Neuronal stem cell (in vitro differentiated cells): ENCODE measurements at regions not wholly inside any gene's neighbourhood (a gene's known extent, or its start where the extent isn't known, plus 50 kb on each side); places are given as distances from the start of the nearest gene placed in this dataset.

Experiments used
- DNase-seq: peaks from one replicate; pipeline ENCODE4 v3.0.0-alpha.2; 2013; ENCODE audit warnings: low spot score
- H2AFZ ChIP-seq: one replicate; pipeline ENCODE4 v1.6.1; 2013; ENCODE audit warnings: mild to moderate bottlenecking, low read length, inconsistent platforms
- H2AK5ac ChIP-seq: 2 replicates; pipeline ENCODE4 v1.6.1; 2013; ENCODE audit warnings: low read depth, mild to moderate bottlenecking, inconsistent platforms, low read length, moderate library complexity, mixed read lengths
- H2BK120ac ChIP-seq: 2 replicates; pipeline ENCODE4 v1.6.1; 2013; ENCODE audit warnings: low read depth, mild to moderate bottlenecking, inconsistent platforms, low read length, moderate library complexity, mixed read lengths
- H2BK12ac ChIP-seq: one replicate; pipeline ENCODE4 v1.6.1; 2013; ENCODE audit warnings: low read length, inconsistent platforms
- H2BK15ac ChIP-seq: 2 replicates; pipeline ENCODE4 v1.6.1; 2013; ENCODE audit warnings: mild to moderate bottlenecking, low read length, inconsistent platforms, mixed read lengths
- H2BK5ac ChIP-seq: one replicate; pipeline ENCODE4 v1.6.1; 2013; ENCODE audit warnings: inconsistent platforms, mild to moderate bottlenecking, low read length, moderate library complexity
- H3K14ac ChIP-seq: one replicate; pipeline ENCODE4 v1.6.1; 2013; ENCODE audit warnings: low read length, inconsistent platforms
- H3K18ac ChIP-seq: 2 replicates; pipeline ENCODE4 v1.6.1; 2013; ENCODE audit warnings: low read length, inconsistent platforms
- H3K23ac ChIP-seq: 2 replicates; pipeline ENCODE4 v1.6.1; 2013; ENCODE audit warnings: low read depth, mild to moderate bottlenecking, mixed read lengths, low read length, inconsistent platforms; ENCODE audit not compliant: poor library complexity
- H3K27ac ChIP-seq: replicated peaks from 3 replicates; pipeline ENCODE4 v1.5.1; 2013; ENCODE audit warnings: low read length, inconsistent platforms
- H3K27me3 ChIP-seq, 3 experiments: 2 replicates each; pipeline ENCODE4 v1.6.1; 2013; ENCODE audit warnings: low read length in 3 of 3, mild to moderate bottlenecking in 2 of 3, inconsistent platforms in 1 of 3, low read depth in 1 of 3, mixed read lengths in 1 of 3, moderate library complexity in 1 of 3; ENCODE audit not compliant: control insufficient read depth in 3 of 3, insufficient read depth in 3 of 3
- H3K36me3 ChIP-seq, 2 donors: replicated peaks in 1 of 2; 2 replicates each; pipeline ENCODE4 v1.6.1; 2013; ENCODE audit warnings: low read length in 2 of 2; ENCODE audit not compliant: control insufficient read depth in 2 of 2, insufficient read depth in 2 of 2
- H3K4ac ChIP-seq: 2 replicates; pipeline ENCODE4 v1.6.1; 2013; ENCODE audit warnings: inconsistent platforms, mild to moderate bottlenecking, low read length, moderate library complexity
- H3K4me1 ChIP-seq, 2 donors: 1 replicate in 1 of 2; 2 replicates in 1 of 2; pipeline ENCODE4 v1.6.1; 2013; ENCODE audit warnings: low read length in 2 of 2, low read depth in 1 of 2; ENCODE audit not compliant: control insufficient read depth in 2 of 2, insufficient read depth in 1 of 2
- H3K4me2 ChIP-seq: one replicate; pipeline ENCODE4 v1.6.1; 2013; ENCODE audit warnings: mild to moderate bottlenecking, low read length, inconsistent platforms; ENCODE audit not compliant: insufficient read depth, poor library complexity, severe bottlenecking
- H3K4me3 ChIP-seq, 2 donors: 2 replicates each; pipeline ENCODE4 v1.5.1; 2013; ENCODE audit warnings: low read length in 2 of 2, mild to moderate bottlenecking in 2 of 2, inconsistent platforms in 1 of 2, moderate library complexity in 1 of 2
- H3K79me1 ChIP-seq: one replicate; pipeline ENCODE4 v1.6.1; 2013; ENCODE audit warnings: low read depth, mild to moderate bottlenecking, inconsistent platforms, low read length, moderate library complexity
- H3K9ac ChIP-seq: one replicate; pipeline ENCODE4 v1.6.1; 2013; ENCODE audit warnings: mild to moderate bottlenecking, low read depth, low read length, inconsistent platforms; ENCODE audit not compliant: poor library complexity
- H3K9me3 ChIP-seq, 2 donors: replicated peaks in 1 of 2; 2 replicates each; pipeline versions ENCODE3 to v1.6.1; 2013; ENCODE audit warnings: low read length in 2 of 2, mild to moderate bottlenecking in 2 of 2, inconsistent platforms in 1 of 2, low read depth in 1 of 2, mixed read lengths in 1 of 2, moderate library complexity in 1 of 2; ENCODE audit not compliant: control insufficient read depth in 2 of 2, insufficient read depth in 1 of 2
- H4K8ac ChIP-seq: one replicate; pipeline ENCODE4 v1.6.1; 2013; ENCODE audit warnings: low read depth, mild to moderate bottlenecking, inconsistent platforms, low read length, moderate library complexity
- H4K91ac ChIP-seq: one replicate; pipeline ENCODE4 v1.6.1; 2013; ENCODE audit warnings: low read length, low read depth, mild to moderate bottlenecking, inconsistent platforms; ENCODE audit not compliant: poor library complexity
- WGBS, 2 donors: extraction: QIAGEN DNeasy Blood & Tissue Kit; methylation state at CpG; one replicate each; pipeline ENCODE4 v1.1.7; 2013; ENCODE audit warnings: missing lambda C conversion rate in 2 of 2, mixed read lengths in 1 of 2; ENCODE audit not compliant: insufficient read length in 2 of 2, insufficient replicate concordance in 1 of 2; ENCODE audit errors: extremely low coverage in 2 of 2; 5-methylcytosine and 5-hydroxymethylcytosine counted together

DNA sequence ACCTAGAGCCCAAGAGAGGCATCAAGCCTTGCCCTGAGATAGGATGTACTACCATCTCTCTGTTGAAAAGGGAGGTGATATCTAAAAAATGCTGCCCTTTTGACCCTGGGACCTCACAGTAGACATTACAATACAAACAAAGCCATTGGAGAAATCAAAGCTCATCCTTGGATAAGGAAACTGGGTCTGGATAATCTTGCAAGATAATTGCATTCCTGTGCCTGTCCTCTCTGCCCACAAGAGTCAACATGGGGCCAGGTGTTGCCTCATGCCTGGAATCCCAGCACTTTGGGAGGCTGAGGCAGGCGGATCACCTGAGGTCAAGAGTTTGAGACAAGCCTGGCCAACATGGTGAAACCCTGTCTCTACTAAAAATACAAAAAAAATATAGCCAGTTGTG, 57.3 kb upstream of the DLG1 start:
- H4K91ac ChIP-seq, result no peak overlapping the region
- H3K18ac ChIP-seq, result no peak overlapping the region
- H3K9ac ChIP-seq, result no peak overlapping the region
- no peak overlapping the region for H3K4me2 ChIP-seq
- H3K27me3 ChIP-seq, result no peaks in the 10 kb centered on the region
- no peaks in the 10 kb centered on the region for H3K36me3 ChIP-seq
- H4K8ac ChIP-seq, result no peak overlapping the region
- WGBS, 2 donors, result no CpG with 5 or more reads among the region's 1 CpG
- H3K14ac ChIP-seq, result no peak overlapping the region
- no peak overlapping the region for H3K27ac ChIP-seq
- no peak overlapping the region for H2AK5ac ChIP-seq
- no peak overlapping the region for H3K4me3 ChIP-seq
- no peak overlapping the region for H2BK15ac ChIP-seq
- H2BK12ac ChIP-seq, result no peak overlapping the region
- no peaks in the 10 kb centered on the region for H3K79me1 ChIP-seq
- H3K4me1 ChIP-seq, result peaks cover 15 to 16% of the 10 kb centered on the region in 2 donors
- no peak overlapping the region for H2BK120ac ChIP-seq
- H3K9me3 ChIP-seq, result peaks cover 9 to 14% of the 10 kb centered on the region in 2 donors
- no peak for DNase-seq
- H2AFZ ChIP-seq, result peak overlapping the region; percentile 92
- no peak overlapping the region for H3K23ac ChIP-seq
- H2BK5ac ChIP-seq, result no peak overlapping the region
- H3K4ac ChIP-seq, result no peak overlapping the region

DNA sequence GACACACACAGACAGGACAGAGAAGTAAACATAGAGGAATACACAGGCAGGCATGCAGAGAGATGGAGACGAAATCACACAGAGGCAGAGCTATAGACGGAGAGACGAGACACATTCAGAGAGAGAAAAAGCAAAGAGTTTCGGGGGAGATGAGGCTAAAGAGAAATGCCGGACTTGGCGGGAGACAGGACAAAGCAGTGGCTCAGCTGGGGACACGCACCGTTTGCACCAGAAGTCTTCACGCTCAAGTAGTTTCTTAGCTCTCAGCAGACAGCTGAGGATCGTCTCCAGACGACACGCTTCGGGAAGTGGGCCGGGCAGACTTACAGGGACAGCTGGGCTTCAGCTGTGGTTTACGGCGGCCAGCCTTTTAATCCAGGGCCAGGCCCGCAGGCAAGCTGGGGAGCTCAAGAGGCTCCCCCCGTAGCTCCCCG, 56.2 kb upstream of the DLG1 start:
- WGBS, 2 donors, result no CpG with 5 or more reads among the region's 19 CpGs
- H2BK12ac ChIP-seq, result no peak overlapping the region
- H3K79me1 ChIP-seq, result no peaks in the 10 kb centered on the region
- no peak overlapping the region for H2BK5ac ChIP-seq
- no peak overlapping the region for H3K27ac ChIP-seq
- H2AK5ac ChIP-seq, result no peak overlapping the region
- no peak for DNase-seq
- H3K23ac ChIP-seq, result no peak overlapping the region
- no peak overlapping the region for H2BK120ac ChIP-seq
- peaks cover 5 to 8% of the 10 kb centered on the region in 2 donors for H3K9me3 ChIP-seq
- H3K14ac ChIP-seq, result peak overlapping the region; percentile 26
- no peak overlapping the region for H4K91ac ChIP-seq
- H3K9ac ChIP-seq, result no peak overlapping the region
- no peak overlapping the region for H3K4ac ChIP-seq
- H2AFZ ChIP-seq, result peak overlapping the region; percentile 92
- H4K8ac ChIP-seq, result no peak overlapping the region
- peak overlapping the region; percentile 85 for H3K18ac ChIP-seq
- H3K4me3 ChIP-seq, result peak overlapping the region in 1 of 2 donors; percentile 7
- H3K4me2 ChIP-seq, result no peak overlapping the region
- peak overlapping the region; percentile 29 for H2BK15ac ChIP-seq
- no peaks in the 10 kb centered on the region for H3K36me3 ChIP-seq
- H3K27me3 ChIP-seq, result no peaks in the 10 kb centered on the region
- peaks cover 17 to 18% of the 10 kb centered on the region in 2 donors for H3K4me1 ChIP-seq

DNA sequence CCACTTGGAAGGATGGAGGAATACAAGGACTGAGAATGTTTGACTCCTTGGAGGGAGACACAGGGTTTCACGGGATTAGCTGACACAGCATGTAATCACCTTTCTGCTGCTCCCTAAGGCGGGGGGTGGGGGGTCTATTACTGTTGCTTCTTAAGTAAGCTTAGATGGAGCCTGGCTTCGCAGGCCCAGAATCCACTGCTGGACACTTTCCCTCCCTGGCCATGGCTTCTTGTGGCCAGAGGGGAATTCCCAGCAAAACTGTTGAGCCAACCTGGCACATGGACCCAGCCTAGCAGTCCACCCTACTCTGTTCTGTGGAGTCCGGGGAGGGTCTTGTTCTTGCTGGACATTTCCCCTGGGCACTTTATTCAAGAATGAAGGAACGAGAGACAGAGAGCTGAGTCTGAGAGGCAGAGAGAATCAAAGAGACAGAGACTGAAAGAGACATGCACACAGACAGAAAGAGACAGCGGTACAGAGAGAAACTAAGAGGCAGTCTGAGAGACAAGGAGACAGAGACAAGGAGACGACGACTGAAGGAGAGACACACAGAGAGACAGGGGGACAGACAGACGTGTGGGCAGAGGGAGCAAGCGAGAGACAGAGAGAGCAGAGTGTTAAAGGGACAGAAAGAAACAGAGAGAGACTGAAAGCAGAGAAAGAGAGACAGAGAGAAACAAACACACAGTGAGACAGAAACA, 55.6 kb upstream of the DLG1 start:
- Histone ChIP-seq H4K91ac (no peak overlapping the region), H3K14ac (no peak overlapping the region), H3K23ac (no peak overlapping the region), H2AFZ (peak overlapping the region; percentile 92), H3K27me3 (no peaks in the 10 kb centered on the region), H2AK5ac (no peak overlapping the region), H3K18ac (no peak overlapping the region), H2BK5ac (no peak overlapping the region), H3K4me3 (peak overlapping the region in 1 of 2 donors; percentile 7), H2BK12ac (no peak overlapping the region), H3K4me1 (peaks cover 20% of the 10 kb centered on the region in 2 donors), H2BK15ac (no peak overlapping the region), H3K27ac (no peak overlapping the region), H3K9ac (no peak overlapping the region), H3K79me1 (no peaks in the 10 kb centered on the region), H3K4me2 (no peak overlapping the region), H2BK120ac (no peak overlapping the region), H3K9me3 (peaks cover 4 to 8% of the 10 kb centered on the region in 2 donors), H4K8ac (no peak overlapping the region), H3K4ac (no peak overlapping the region), H3K36me3 (no peaks in the 10 kb centered on the region)
- no peak for DNase-seq
- no CpG with 5 or more reads among the region's 10 CpGs for WGBS, 2 donors

DNA sequence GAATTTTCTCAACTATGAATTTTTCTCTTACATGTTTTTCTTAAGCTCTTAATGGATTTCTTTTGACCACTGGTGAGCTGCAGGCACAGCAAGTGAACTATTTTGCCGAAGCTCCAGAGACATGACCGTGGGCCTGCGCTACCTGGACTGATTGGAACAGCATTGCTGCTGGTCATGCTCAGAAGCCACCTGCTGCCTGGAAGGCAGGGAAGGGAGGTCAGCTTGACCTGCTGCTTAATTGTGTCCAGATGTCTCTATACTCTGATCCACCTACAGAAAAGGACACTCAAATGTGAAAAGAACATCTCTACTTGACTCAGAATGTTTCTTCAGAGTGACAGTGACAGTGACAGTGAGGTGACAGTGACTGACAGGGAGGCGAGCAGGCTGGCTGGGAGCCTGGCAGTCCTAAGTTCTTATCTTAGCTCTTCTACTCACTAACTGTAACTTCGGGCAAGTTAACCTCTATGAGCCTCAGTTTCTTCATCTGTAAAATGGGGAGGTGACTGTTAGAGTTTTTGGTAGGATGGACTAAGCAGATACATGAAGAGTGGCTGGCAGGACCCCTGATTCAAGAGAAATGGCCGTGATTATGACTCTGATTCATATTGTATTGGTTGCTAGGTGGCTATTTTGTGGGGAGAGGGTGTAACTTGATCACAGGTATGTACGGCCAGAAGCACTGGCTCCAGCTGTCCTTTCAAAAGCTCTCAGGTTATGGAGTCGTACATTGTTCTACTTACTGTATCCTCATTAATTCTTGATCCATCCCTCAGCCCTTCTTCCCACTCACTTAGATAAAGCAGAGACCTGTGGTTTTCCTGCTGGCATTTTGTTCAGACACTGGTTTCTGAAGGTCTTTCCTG, 54.8 kb upstream of the DLG1 start:
- H2BK15ac ChIP-seq, result no peak overlapping the region
- H3K23ac ChIP-seq, result no peak overlapping the region
- H2BK12ac ChIP-seq, result no peak overlapping the region
- peak overlapping the region; percentile 92 for H2AFZ ChIP-seq
- no peak overlapping the region for H2BK120ac ChIP-seq
- H3K4me2 ChIP-seq, result no peak overlapping the region
- H3K14ac ChIP-seq, result no peak overlapping the region
- peaks cover 0 to 3% of the 10 kb centered on the region in 2 donors for H3K9me3 ChIP-seq
- no peak for DNase-seq
- no peaks in the 10 kb centered on the region for H3K79me1 ChIP-seq
- H3K4me1 ChIP-seq, result peaks cover 20% of the 10 kb centered on the region in 2 donors
- H2AK5ac ChIP-seq, result no peak overlapping the region
- no peaks in the 10 kb centered on the region for H3K27me3 ChIP-seq
- no peak overlapping the region for H3K27ac ChIP-seq
- no CpG with 5 or more reads among the region's 8 CpGs for WGBS, 2 donors
- H4K8ac ChIP-seq, result no peak overlapping the region
- no peaks in the 10 kb centered on the region for H3K36me3 ChIP-seq
- H2BK5ac ChIP-seq, result no peak overlapping the region
- no peak overlapping the region for H3K4me3 ChIP-seq
- H4K91ac ChIP-seq, result no peak overlapping the region
- no peak overlapping the region for H3K4ac ChIP-seq
- H3K18ac ChIP-seq, result no peak overlapping the region
- H3K9ac ChIP-seq, result no peak overlapping the region
